HG03066 (cell line): ENCODE measurements at regions not wholly inside any gene's neighbourhood (a gene's known extent, or its start where the extent isn't known, plus 50 kb on each side); places are given as distances from the start of the nearest gene placed in this dataset.

Experiments used
- ATAC-seq: cut with Tn5 transposase; IDR thresholded peaks from one replicate; pipeline ENCODE4 v1.9.1; 2021; ENCODE audit warnings: low read depth; ENCODE audit not compliant: unreplicated experiment

DNA sequence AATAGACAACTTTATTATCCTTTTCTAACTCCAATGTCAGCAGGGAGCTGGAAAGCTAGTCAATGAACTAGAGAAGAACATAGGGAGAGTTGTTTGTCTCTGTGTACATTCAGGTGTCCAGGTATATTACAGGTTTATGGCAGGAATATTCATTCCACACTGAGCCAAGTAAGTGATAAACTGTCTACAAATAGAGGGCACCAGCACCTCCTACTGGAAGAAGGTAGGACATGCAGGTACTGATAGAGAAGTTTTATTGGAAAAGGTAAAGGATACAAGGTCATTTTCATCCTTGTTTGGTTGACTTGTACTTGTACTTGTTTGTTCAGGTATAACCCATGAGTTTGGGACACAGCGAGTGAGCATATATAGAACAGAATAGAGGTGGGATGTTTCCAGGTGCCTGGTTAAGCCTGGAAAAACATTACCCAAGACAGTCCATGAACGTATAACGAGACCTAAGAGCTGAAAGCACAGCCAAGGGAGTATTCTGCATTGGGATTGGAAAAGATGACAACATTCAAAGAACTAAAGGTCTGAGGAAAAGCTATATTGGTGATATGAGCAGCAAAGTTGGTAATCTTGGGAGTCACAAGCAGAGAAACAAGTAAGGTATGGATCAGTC is 61.4 kb upstream of the PPP1R3C start:
- ATAC-seq = no peak

DNA sequence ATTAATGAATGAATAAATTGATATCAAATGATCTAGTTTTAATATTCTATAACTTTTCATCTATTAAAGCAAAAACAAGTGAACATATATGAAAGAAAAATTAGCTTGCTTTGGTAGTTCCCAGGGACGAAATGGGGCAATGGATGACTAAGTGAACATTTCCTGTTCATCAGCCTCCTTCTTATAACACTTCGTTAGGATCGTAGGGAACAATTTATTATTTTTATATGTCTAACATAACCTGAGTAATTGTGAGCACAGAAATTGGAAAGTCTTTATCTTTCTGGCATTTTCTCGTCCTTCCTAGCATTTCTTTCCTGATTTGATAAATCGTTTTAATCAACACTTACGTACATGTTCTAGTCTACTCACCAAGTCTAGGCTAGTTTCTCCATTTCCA is 59.1 kb upstream of the PPP1R3C start:
- ATAC-seq = no peak

DNA sequence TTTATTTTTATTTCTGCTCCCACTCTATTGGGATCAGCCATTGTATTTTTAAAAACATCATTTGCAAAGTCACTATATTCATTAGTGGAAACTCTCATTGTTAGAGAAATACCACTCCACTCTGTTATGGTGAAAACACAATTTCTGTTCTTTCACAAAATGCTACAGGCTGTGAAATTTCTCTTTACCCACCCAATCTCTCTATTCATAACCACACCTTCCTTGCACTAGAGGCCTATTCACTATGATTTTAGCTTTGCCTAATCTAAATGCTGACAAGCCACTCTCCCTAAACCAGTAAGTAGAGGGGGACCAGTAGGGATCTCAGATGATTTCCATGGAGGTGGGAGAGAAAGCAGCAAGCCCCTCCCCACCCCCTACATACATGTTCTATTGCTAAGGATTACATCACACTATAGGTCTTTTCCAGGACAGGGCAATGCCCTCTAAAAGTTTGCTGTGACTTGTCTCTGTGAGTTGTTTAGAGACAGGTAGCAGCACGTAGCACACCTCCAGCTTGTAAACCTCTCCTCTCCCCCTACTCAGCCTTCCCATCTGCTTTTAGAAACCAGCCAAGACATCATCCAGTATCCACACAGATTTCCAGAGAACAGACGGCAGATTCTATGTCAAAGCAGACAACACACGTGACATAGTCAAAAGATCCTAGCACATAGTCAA is 58.3 kb upstream of the PPP1R3C start:
- no peak for ATAC-seq

DNA sequence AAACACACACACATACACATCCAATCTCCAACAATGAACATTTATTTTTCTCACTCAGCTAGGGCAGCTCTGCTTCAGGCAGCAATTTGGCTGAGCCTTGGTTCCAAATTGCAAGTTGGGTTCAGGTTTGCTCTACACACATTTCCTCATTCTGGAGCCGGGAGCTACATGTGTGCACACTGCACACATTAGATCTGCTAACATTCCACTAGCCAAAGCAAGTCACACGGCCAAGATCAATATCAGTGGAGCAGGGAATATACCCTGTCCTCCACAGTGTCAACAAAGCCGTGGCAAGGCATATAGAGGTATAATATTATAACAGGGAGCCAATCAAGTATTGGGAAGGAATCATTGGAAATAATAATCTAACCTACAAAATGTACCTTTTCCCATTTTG is 57.5 kb upstream of the PPP1R3C start:
- ATAC-seq = no peak

DNA sequence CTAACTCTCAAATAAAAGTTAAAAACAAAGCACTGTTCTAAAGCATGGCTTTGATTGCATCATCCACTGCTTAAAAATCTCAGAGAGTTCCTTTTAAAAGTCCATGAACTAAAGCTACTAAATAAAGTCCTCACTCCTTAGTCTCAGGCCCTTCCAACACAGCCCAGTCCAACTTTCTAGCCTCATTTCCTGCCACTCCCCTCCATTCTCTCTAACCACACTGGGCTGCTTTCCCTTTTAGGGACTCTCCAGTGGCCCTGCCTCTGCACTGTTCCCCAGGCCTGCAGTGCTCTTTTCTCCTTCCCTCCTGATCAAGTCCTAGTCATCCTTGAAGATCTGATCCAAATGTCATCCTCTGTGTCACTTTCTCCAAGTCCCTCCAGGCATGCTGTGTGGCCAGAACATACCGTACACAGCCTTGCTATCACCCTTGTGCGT is 56.9 kb upstream of the PPP1R3C start:
- no peak for ATAC-seq

DNA sequence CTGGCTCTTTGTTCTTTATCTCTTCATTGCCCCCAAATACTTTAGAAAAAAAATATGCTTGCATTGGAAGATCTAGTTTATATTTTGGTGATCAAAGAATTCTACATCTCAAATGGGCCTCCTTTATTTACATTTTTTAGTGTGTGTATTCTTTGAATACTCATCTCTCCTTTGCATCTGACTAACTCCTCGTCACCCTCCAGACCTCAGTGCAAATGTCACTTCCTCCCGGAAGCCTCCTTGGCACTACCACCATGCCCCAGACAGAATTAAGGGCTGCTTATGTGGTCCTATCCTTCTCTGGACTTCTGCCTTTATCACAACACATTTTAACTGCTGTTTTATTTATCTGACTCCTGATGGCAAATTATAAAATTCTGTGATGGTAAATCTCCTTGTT is 52.0 kb upstream of the PPP1R3C start:
- ATAC-seq = no peak

DNA sequence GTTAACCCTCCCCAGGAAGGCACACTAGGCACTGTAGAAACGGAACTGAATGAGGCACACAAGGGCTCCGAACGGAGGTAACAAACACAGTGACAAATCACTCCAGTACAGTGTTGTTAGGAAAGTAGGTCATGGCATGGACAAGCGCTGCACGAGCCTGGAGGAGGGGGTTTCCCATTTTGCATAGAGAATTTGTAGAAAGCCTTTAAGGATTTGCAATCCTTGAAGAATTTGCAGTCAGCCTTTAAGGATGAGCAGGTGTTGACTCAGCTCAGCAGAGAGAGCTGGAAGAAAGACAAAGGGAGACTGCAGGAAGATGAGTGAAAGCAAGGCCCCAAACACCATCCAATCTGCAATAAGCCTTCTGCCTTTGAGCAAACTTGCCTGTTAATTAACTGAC is 51.1 kb upstream of the PPP1R3C start:
- no peak for ATAC-seq

DNA sequence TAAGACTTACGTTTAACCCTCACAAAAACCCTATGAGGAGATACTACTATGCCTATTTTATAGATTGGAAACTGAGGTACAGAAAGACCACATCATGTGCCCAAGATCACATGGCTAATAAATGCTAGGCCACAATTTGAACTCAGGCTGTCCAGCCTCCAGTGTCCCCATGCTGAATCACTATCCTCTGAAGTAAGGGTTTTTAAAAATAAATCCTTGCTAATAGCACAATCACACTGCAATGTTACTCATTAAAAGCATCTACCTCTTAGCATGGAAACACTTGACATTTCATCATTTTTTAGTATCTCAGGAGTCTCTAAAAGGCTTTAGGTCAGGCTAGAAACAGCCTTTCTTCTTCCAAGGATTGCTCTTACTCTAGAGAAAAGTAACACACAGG is 50.0 kb upstream of the PPP1R3C start:
- ATAC-seq = no peak
